Lower lobe of right lung (tissue), 2 donors: ENCODE measurements at regions not wholly inside any gene's neighbourhood (a gene's known extent, or its start where the extent isn't known, plus 50 kb on each side); places are given as distances from the start of the nearest gene placed in this dataset.
A peak's percentile ranks its signal among the peaks of the same experiment; 100 is the strongest.

Experiments
- ATAC-seq, 2 donors: fragments of 200-7000 bp; cut with Tn5 transposase; one replicate each; pipeline ENCODE4 v1.9.1; 2020 to 2022; ENCODE audit warnings: mild to moderate bottlenecking in 2 of 2, moderate library complexity in 2 of 2
- DNase-seq: peaks from one replicate; pipeline ENCODE4 v3.0.0-alpha.2; 2020
- H3K27ac ChIP-seq: fragments of 200-600 bp; one replicate; pipeline ENCODE4 v1.8.0; 2022
- H3K27me3 ChIP-seq: fragments of 200-600 bp; one replicate; pipeline ENCODE4 v1.8.0; 2022; ENCODE audit warnings: low read depth
- H3K36me3 ChIP-seq: fragments of 200-600 bp; one replicate; pipeline ENCODE4 v1.8.0; 2022; ENCODE audit warnings: mild to moderate bottlenecking
- H3K4me1 ChIP-seq: fragments of 200-600 bp; one replicate; pipeline ENCODE4 v1.8.0; 2022
- H3K4me3 ChIP-seq: fragments of 200-600 bp; one replicate; pipeline ENCODE4 v1.8.0; 2022; ENCODE audit warnings: mild to moderate bottlenecking
- H3K9me3 ChIP-seq: fragments of 200-600 bp; one replicate; pipeline ENCODE4 v1.8.0; 2022
- intact Hi-C: fragments of 100-400 bp; cut with DNase I; formaldehyde crosslinking; loops from one replicate; pipeline ENCODE4 v1.11.0; 2022
- TF ChIP-seq, protein P1 (sequence below): fragments of 200-600 bp; IDR thresholded peaks from one replicate; pipeline ENCODE4 v1.8.0; 2022; ENCODE audit warnings: antibody characterized with exemption, mild to moderate bottlenecking
- donor health status: DM: no; HTN: yes; CAD: no; lungs with severe emphysema.

DNA sequence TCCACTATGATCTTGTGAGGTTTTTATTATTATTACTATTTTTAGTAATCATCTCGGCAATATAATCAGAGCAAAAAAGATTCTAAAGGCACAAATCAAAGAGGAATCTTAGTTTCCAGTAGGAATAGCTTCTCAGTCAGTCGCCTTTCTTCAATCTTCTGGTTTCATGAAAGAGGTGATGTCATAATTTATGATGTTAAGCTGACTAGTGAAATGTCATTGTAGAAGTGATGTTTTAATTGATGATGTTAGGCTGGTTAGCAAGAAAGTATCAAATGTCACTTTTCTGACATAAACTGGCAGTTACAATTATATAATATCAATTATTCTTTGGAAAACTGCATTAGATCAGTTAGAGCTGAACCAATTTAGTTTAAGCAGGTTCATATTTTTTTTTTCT, 476.7 kb upstream of the ETAA1 start:
- no peaks in the 10 kb centered on the region for H3K4me1 ChIP-seq
- H3K27me3 ChIP-seq = no peaks in the 10 kb centered on the region
- intact Hi-C loops = no loop called here
- ATAC-seq = no peak
- no peak overlapping the region for H3K27ac ChIP-seq
- DNase-seq = no peak
- no peak overlapping the region for H3K4me3 ChIP-seq
- no peaks in the 10 kb centered on the region for H3K9me3 ChIP-seq
- TF ChIP-seq, protein P1, sequence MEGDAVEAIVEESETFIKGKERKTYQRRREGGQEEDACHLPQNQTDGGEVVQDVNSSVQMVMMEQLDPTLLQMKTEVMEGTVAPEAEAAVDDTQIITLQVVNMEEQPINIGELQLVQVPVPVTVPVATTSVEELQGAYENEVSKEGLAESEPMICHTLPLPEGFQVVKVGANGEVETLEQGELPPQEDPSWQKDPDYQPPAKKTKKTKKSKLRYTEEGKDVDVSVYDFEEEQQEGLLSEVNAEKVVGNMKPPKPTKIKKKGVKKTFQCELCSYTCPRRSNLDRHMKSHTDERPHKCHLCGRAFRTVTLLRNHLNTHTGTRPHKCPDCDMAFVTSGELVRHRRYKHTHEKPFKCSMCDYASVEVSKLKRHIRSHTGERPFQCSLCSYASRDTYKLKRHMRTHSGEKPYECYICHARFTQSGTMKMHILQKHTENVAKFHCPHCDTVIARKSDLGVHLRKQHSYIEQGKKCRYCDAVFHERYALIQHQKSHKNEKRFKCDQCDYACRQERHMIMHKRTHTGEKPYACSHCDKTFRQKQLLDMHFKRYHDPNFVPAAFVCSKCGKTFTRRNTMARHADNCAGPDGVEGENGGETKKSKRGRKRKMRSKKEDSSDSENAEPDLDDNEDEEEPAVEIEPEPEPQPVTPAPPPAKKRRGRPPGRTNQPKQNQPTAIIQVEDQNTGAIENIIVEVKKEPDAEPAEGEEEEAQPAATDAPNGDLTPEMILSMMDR = no peak
- no peaks in the 10 kb centered on the region for H3K36me3 ChIP-seq

DNA sequence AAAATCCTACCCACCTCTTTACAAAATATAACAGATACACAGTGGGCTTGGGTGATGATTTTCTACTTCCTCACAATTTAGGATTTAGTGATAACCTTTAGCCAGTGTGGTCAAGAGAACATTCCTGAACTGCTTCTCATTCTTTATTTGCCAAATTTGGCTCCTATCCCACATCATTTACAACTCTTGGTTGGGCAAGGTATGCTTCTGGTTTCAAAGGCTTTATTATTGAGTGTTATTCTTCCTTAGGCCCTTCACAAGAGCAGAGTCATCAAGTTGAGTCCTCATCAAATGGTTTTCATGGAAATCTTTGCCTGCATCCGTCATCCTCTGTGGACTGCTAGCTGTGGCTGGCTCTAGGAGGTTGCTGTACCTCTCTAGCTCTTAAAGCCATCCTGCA, 472.0 kb upstream of the ETAA1 start:
- TF ChIP-seq, protein P1 = no peak
- Histone ChIP-seq H3K27me3 (no peaks in the 10 kb centered on the region), H3K36me3 (no peaks in the 10 kb centered on the region), H3K4me1 (peaks cover 6% of the 10 kb centered on the region), H3K9me3 (no peaks in the 10 kb centered on the region), H3K4me3 (no peak overlapping the region), H3K27ac (no peak overlapping the region)
- no peak for ATAC-seq
- intact Hi-C loops = no loop called here
- DNase-seq = no peak

GRCh38 chr2:66926594-66927112, 470.5 kb upstream of the ETAA1 start:
- no peak for ATAC-seq
- H3K9me3 ChIP-seq = no peaks in the 10 kb centered on the region
- TF ChIP-seq, protein P1 = no peak
- no peaks in the 10 kb centered on the region for H3K36me3 ChIP-seq
- H3K4me1 ChIP-seq = peaks cover 14% of the 10 kb centered on the region
- no peaks in the 10 kb centered on the region for H3K27me3 ChIP-seq
- no peak overlapping the region for H3K4me3 ChIP-seq
- no peak for DNase-seq
- H3K27ac ChIP-seq = no peak overlapping the region
- intact Hi-C loops = no loop called here

DNA sequence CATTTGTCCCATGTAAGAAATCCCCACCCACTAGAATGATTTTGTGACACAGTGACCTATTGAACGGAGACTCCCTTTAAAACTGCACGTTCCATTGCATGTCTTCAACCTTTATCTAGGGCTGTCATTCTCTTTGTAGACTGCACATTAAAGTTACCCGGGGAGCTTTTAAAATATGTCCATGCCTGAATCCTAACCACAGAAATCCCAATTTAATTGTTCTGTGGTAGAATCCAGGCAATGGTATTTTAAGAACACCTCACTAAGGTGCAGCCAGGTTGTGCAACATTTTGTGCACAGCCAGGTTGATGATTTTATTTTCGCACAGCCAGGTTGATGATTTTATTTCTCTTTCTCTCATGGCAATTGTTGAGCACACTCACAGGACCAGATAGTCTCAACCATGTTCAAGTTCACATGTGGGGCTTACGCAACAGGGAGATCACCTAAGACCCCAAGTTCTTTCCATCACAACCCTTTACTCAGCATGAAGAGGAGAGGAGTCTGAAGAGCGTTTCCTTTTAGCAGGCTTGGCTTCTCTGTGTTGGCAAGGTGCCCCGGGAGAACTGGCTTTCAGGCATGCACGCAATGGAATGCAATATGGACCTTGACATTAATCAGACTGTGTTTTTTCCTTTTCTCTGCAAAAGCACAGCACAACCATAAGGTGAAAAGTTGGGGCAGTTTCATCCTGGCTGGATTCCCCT, 467.3 kb upstream of the ETAA1 start:
- H3K36me3 ChIP-seq = no peaks in the 10 kb centered on the region
- H3K27ac ChIP-seq = no peak overlapping the region
- H3K27me3 ChIP-seq = no peaks in the 10 kb centered on the region
- no peaks in the 10 kb centered on the region for H3K9me3 ChIP-seq
- intact Hi-C loops = no loop called here
- peak; percentile 79 for DNase-seq
- peaks cover 14% of the 10 kb centered on the region for H3K4me1 ChIP-seq
- H3K4me3 ChIP-seq = no peak overlapping the region
- peak; percentile 71 to 79 for ATAC-seq
- TF ChIP-seq, protein P1 = no peak

DNA sequence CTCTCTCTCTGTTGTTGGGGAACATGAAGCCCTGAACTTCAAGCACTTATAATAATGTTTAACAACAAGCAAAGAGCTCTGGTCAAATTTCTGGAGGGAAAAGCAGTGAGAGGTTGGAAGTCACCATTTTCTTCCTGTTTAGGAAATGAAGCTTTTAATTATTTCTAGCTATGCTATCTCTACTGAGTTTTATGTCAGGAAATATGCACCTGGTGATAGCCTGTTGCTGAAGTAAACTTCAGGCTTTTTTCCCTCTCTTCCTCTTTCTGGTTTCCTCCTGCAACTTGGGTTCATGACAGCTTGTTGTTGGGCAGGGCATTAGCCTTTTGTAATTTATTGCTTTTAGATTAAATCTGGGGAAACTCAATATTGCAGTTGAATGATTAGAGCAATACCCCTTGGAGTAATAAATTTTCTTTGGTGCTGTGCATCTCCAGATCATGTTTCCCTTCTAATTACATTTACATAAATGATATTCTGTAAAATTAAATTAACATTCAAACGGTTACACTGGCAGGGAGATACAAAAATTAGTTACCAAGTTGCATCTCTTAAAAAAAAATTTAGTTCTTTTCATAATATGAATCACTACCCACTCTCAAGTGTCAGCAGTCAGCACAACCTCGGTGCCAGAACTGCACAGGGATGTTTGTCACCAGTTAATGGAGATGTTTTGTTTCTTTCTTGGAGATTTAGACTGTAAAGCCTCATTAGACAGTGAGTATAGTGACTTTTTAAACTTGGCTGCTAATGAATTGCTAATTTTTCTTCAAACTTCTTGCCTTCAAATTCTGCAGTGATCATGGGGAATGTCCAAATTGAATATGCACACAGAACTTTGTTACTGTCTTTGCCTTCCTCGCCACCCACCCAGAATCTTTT, 466.6 kb upstream of the ETAA1 start:
- Histone ChIP-seq H3K4me3 (no peak overlapping the region), H3K4me1 (peaks cover 14% of the 10 kb centered on the region), H3K36me3 (no peaks in the 10 kb centered on the region), H3K27me3 (no peaks in the 10 kb centered on the region), H3K9me3 (no peaks in the 10 kb centered on the region), H3K27ac (no peak overlapping the region)
- intact Hi-C loops = no loop called here
- TF ChIP-seq, protein P1 = no peak
- DNase-seq = no peak
- ATAC-seq = no peak
